MM.1S (cell line): ENCODE measurements at regions not wholly inside any gene's neighbourhood (a gene's known extent, or its start where the extent isn't known, plus 50 kb on each side); places are given as distances from the start of the nearest gene placed in this dataset.

Source experiments
- DNase-seq: peaks from one replicate; pipeline ENCODE4 v3.0.0-alpha.2; 2015
- H2AFZ ChIP-seq: fragments of 300-600 bp; sonication (generic); 2 replicates; pipeline ENCODE4 v1.6.0; 2016; ENCODE audit warnings: antibody characterized with exemption, low read length
- H3F3A ChIP-seq: fragments of 300-600 bp; sonication (generic); 2 replicates; pipeline ENCODE4 v1.6.1; 2016; ENCODE audit warnings: mild to moderate bottlenecking, antibody characterized with exemption, low read length, moderate library complexity, mixed read lengths; ENCODE audit not compliant: insufficient read depth
- H3K27ac ChIP-seq: fragments of 300-600 bp; sonication (generic); 2 replicates; pipeline ENCODE4 v1.5.1; 2016; ENCODE audit warnings: mild to moderate bottlenecking, low read length
- H3K27me3 ChIP-seq: fragments of 300-600 bp; sonication (generic); replicated peaks from 2 replicates; pipeline ENCODE4 v1.6.0; 2016; ENCODE audit warnings: low read length; ENCODE audit not compliant: insufficient read depth
- H3K36me3 ChIP-seq: fragments of 300-600 bp; sonication (generic); replicated peaks from 2 replicates; pipeline ENCODE4 v1.6.1; 2016; ENCODE audit warnings: mild to moderate bottlenecking, low read length, mixed read lengths; ENCODE audit not compliant: insufficient read depth
- H3K4me1 ChIP-seq: fragments of 300-600 bp; sonication (generic); 2 replicates; pipeline ENCODE4 v1.6.1; 2016; ENCODE audit warnings: low read length, mixed read lengths
- H3K4me2 ChIP-seq: fragments of 300-600 bp; sonication (generic); 2 replicates; pipeline ENCODE4 v1.6.0; 2016; ENCODE audit warnings: low read depth, low read length
- H3K4me3 ChIP-seq: fragments of 300-600 bp; sonication (generic); 2 replicates; pipeline ENCODE4 v1.5.1; 2016; ENCODE audit warnings: low read length, mixed read lengths
- H3K79me2 ChIP-seq: fragments of 300-600 bp; sonication (generic); 2 replicates; pipeline ENCODE4 v1.6.1; 2016; ENCODE audit warnings: mixed run types, low read length, mixed read lengths
- H3K9ac ChIP-seq: fragments of 300-600 bp; sonication (generic); 2 replicates; pipeline ENCODE4 v1.6.1; 2016; ENCODE audit warnings: low read length, mixed read lengths
- H3K9me2 ChIP-seq: fragments of 300-600 bp; sonication (generic); replicated peaks from 2 replicates; pipeline ENCODE4 v1.6.1; 2016; ENCODE audit warnings: mild to moderate bottlenecking, low read length, mixed read lengths; ENCODE audit not compliant: insufficient read depth
- H3K9me3 ChIP-seq: fragments of 300-600 bp; sonication (generic); replicated peaks from 2 replicates; pipeline ENCODE4 v1.6.1; 2016; ENCODE audit warnings: mild to moderate bottlenecking, low read length, mixed read lengths; ENCODE audit not compliant: insufficient read depth
- H4K20me1 ChIP-seq: fragments of 300-600 bp; sonication (generic); 2 replicates; pipeline ENCODE4 v1.6.1; 2016; ENCODE audit warnings: mild to moderate bottlenecking, low read length, moderate library complexity, mixed read lengths; ENCODE audit not compliant: insufficient read depth
- CTCF ChIP-seq: fragments of 300-600 bp; sonication (generic); IDR thresholded peaks from 2 replicates; pipeline ENCODE4 v1.5.1; 2016; ENCODE audit warnings: antibody characterized with exemption, low read length, mixed read lengths
- EZH2 ChIP-seq: fragments of 300-600 bp; sonication (generic); optimal IDR thresholded peaks from 2 replicates; pipeline ENCODE3; 2017; ENCODE audit warnings: low read depth, mild to moderate bottlenecking, antibody characterized with exemption, low read length, mixed read lengths
- EZH2phosphoT487 ChIP-seq: fragments of 300-600 bp; sonication (generic); IDR thresholded peaks from 2 replicates; pipeline ENCODE4 v1.6.1; 2018; ENCODE audit warnings: antibody characterized with exemption, low read length

- Histone ChIP-seq H3K27ac (no peak overlapping the region), H3K9ac (no peak overlapping the region), H3K4me2 (no peak overlapping the region), H3K9me3 (no peaks in the 10 kb centered on the region), H3F3A (no peaks in the 10 kb centered on the region), H3K36me3 (no peaks in the 10 kb centered on the region), H3K4me3 (no peak overlapping the region), H2AFZ (no peak overlapping the region), H4K20me1 (no peaks in the 10 kb centered on the region), H3K9me2 (no peaks in the 10 kb centered on the region), H3K27me3 (no peaks in the 10 kb centered on the region), H3K4me1 (no peaks in the 10 kb centered on the region), H3K79me2 (no peaks in the 10 kb centered on the region)
- no peak for DNase-seq
- TF ChIP-seq EZH2 (no peak), CTCF (no peak), EZH2phosphoT487 (no peak)
Observed at GRCh38 chr5:124280079-124280478, 466.4 kb downstream of the ZNF608 start.

GRCh38 chr5:124279146-124279876 lies 467.1 kb downstream of the ZNF608 start:
- H3K27ac ChIP-seq: no peak overlapping the region
- no peak overlapping the region for H2AFZ ChIP-seq
- no peak for TF ChIP-seq EZH2phosphoT487
- TF ChIP-seq EZH2: no peak
- no peak for TF ChIP-seq CTCF
- H3K9me2 ChIP-seq: no peaks in the 10 kb centered on the region
- no peaks in the 10 kb centered on the region for H3K4me1 ChIP-seq
- no peaks in the 10 kb centered on the region for H3K79me2 ChIP-seq
- H3K27me3 ChIP-seq: no peaks in the 10 kb centered on the region
- DNase-seq: no peak
- H3K4me2 ChIP-seq: no peak overlapping the region
- no peak overlapping the region for H3K9ac ChIP-seq
- H3K36me3 ChIP-seq: no peaks in the 10 kb centered on the region
- H3K4me3 ChIP-seq: no peak overlapping the region
- H3F3A ChIP-seq: no peaks in the 10 kb centered on the region
- H4K20me1 ChIP-seq: no peaks in the 10 kb centered on the region
- H3K9me3 ChIP-seq: no peaks in the 10 kb centered on the region

- Histone ChIP-seq H4K20me1 (no peaks in the 10 kb centered on the region), H3K27me3 (no peaks in the 10 kb centered on the region), H3K4me2 (no peak overlapping the region), H3K9me3 (no peaks in the 10 kb centered on the region), H3K79me2 (no peaks in the 10 kb centered on the region), H3K36me3 (no peaks in the 10 kb centered on the region), H3K27ac (no peak overlapping the region), H3K9ac (no peak overlapping the region), H2AFZ (no peak overlapping the region), H3K4me3 (no peak overlapping the region), H3K9me2 (no peaks in the 10 kb centered on the region), H3F3A (no peaks in the 10 kb centered on the region), H3K4me1 (no peaks in the 10 kb centered on the region)
- TF ChIP-seq EZH2: no peak
- TF ChIP-seq EZH2phosphoT487: no peak
- no peak for TF ChIP-seq CTCF
- DNase-seq: no peak
Observed at GRCh38 chr5:124278636-124279035, 467.8 kb downstream of the ZNF608 start.
